ENCODE measurements at regions not wholly inside any gene's neighbourhood (a gene's known extent, or its start where the extent isn't known, plus 50 kb on each side); places are given as distances from the start of the nearest gene placed in this dataset.

DNA sequence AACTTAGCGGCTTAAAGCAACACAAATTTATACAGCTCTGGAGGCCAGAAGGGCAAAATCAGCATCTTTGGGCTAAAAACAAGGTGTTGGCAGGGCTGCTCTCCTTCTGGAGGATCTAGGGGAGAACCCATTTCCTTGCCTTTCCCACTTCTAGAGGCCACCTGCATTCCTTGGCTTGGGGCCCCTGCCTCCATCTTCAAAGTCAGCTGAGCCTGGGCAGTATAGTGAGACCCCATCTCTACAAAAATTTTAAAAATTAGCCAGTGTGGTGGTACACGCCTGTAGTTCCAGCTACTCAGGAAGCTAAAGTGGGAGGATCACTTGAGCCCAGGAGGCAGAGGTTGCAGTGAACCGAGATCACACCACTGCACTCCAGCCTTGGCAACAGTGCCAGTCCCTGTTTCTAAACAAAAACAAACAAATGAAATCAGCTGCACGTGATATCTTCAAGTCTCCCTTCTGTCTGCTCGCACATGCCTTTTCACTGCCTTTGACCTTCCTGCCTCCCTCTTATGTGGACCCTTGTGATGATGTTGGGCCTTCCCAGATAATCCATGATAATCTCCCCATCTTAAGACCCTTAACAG lies 200.6 kb downstream of the ZFP36L2 start:
- Histone ChIP-seq H3K9me2 (ENCODE audit: insufficient read depth) (no peaks in the 10 kb centered on the region), H3K27me3 (ENCODE audit: insufficient read depth) (no peaks in the 10 kb centered on the region), H3K36me3 (ENCODE audit: insufficient read depth) (no peaks in the 10 kb centered on the region), H3K4me3 (no peak overlapping the region), H2AFZ (no peak overlapping the region), H4K20me1 (replicated peaks; ENCODE audit: insufficient read depth) (no peaks in the 10 kb centered on the region), H3K79me2 (replicated peaks; ENCODE audit: insufficient read depth) (no peaks in the 10 kb centered on the region), H3F3A (replicated peaks; ENCODE audit: low read depth) (no peaks in the 10 kb centered on the region), H3K4me2 (no peak overlapping the region), H3K4me1 (ENCODE audit: insufficient read depth) (peaks cover 4% of the 10 kb centered on the region; the same call in 1 of the 2 replicates), H3K27ac (ENCODE audit: low read depth) (no peak overlapping the region)
- Mint-ChIP-seq H3K36me3 (ENCODE audit: low read depth) (peaks cover 10% of the 10 kb centered on the region; the same call in 2 of the 3 replicates), H3K27me3 (ENCODE audit: insufficient read depth, low read depth, poor library complexity) (peaks cover 5% of the 10 kb centered on the region), H3K27ac (no peak overlapping the region), H3K4me1 (peaks cover 11% of the 10 kb centered on the region), H3K4me3 (no peak overlapping the region), H3K9me3 (peaks cover 12% of the 10 kb centered on the region)
- ATAC-seq: no peak
- no peak for DNase-seq (ENCODE audit: low spot score)
- TF ChIP-seq, protein P1, sequence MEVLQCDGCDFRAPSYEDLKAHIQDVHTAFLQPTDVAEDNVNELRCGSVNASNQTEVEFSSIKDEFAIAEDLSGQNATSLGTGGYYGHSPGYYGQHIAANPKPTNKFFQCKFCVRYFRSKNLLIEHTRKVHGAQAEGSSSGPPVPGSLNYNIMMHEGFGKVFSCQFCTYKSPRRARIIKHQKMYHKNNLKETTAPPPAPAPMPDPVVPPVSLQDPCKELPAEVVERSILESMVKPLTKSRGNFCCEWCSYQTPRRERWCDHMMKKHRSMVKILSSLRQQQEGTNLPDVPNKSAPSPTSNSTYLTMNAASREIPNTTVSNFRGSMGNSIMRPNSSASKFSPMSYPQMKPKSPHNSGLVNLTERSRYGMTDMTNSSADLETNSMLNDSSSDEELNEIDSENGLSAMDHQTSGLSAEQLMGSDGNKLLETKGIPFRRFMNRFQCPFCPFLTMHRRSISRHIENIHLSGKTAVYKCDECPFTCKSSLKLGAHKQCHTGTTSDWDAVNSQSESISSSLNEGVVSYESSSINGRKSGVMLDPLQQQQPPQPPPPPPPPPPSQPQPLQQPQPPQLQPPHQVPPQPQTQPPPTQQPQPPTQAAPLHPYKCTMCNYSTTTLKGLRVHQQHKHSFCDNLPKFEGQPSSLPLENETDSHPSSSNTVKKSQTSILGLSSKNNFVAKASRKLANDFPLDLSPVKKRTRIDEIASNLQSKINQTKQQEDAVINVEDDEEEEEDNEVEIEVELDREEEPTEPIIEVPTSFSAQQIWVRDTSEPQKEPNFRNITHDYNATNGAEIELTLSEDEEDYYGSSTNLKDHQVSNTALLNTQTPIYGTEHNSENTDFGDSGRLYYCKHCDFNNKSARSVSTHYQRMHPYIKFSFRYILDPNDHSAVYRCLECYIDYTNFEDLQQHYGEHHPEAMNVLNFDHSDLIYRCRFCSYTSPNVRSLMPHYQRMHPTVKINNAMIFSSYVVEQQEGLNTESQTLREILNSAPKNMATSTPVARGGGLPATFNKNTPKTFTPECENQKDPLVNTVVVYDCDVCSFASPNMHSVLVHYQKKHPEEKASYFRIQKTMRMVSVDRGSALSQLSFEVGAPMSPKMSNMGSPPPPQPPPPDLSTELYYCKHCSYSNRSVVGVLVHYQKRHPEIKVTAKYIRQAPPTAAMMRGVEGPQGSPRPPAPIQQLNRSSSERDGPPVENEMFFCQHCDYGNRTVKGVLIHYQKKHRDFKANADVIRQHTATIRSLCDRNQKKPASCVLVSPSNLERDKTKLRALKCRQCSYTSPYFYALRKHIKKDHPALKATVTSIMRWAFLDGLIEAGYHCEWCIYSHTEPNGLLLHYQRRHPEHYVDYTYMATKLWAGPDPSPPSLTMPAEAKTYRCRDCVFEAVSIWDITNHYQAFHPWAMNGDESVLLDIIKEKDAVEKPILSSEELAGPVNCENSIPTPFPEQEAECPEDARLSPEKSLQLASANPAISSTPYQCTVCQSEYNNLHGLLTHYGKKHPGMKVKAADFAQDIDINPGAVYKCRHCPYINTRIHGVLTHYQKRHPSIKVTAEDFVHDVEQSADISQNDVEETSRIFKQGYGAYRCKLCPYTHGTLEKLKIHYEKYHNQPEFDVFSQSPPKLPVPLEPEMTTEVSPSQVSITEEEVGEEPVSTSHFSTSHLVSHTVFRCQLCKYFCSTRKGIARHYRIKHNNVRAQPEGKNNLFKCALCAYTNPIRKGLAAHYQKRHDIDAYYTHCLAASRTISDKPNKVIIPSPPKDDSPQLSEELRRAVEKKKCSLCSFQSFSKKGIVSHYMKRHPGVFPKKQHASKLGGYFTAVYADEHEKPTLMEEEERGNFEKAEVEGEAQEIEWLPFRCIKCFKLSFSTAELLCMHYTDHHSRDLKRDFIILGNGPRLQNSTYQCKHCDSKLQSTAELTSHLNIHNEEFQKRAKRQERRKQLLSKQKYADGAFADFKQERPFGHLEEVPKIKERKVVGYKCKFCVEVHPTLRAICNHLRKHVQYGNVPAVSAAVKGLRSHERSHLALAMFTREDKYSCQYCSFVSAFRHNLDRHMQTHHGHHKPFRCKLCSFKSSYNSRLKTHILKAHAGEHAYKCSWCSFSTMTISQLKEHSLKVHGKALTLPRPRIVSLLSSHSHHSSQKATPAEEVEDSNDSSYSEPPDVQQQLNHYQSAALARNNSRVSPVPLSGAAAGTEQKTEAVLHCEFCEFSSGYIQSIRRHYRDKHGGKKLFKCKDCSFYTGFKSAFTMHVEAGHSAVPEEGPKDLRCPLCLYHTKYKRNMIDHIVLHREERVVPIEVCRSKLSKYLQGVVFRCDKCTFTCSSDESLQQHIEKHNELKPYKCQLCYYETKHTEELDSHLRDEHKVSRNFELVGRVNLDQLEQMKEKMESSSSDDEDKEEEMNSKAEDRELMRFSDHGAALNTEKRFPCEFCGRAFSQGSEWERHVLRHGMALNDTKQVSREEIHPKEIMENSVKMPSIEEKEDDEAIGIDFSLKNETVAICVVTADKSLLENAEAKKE (CRISPR knock-in tag; IDR thresholded peaks at IDR 0.05): no peak
- TF ChIP-seq, protein P2, sequence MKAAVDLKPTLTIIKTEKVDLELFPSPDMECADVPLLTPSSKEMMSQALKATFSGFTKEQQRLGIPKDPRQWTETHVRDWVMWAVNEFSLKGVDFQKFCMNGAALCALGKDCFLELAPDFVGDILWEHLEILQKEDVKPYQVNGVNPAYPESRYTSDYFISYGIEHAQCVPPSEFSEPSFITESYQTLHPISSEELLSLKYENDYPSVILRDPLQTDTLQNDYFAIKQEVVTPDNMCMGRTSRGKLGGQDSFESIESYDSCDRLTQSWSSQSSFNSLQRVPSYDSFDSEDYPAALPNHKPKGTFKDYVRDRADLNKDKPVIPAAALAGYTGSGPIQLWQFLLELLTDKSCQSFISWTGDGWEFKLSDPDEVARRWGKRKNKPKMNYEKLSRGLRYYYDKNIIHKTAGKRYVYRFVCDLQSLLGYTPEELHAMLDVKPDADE (IDR thresholded peaks at IDR 0.05): no peak
- TF ChIP-seq ZNF114 (CRISPR knock-in tag; IDR thresholded peaks at IDR 0.05): no peak
- TF ChIP-seq, protein P3, sequence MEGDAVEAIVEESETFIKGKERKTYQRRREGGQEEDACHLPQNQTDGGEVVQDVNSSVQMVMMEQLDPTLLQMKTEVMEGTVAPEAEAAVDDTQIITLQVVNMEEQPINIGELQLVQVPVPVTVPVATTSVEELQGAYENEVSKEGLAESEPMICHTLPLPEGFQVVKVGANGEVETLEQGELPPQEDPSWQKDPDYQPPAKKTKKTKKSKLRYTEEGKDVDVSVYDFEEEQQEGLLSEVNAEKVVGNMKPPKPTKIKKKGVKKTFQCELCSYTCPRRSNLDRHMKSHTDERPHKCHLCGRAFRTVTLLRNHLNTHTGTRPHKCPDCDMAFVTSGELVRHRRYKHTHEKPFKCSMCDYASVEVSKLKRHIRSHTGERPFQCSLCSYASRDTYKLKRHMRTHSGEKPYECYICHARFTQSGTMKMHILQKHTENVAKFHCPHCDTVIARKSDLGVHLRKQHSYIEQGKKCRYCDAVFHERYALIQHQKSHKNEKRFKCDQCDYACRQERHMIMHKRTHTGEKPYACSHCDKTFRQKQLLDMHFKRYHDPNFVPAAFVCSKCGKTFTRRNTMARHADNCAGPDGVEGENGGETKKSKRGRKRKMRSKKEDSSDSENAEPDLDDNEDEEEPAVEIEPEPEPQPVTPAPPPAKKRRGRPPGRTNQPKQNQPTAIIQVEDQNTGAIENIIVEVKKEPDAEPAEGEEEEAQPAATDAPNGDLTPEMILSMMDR (conservative IDR thresholded peaks at IDR 0.05; ENCODE audit: low read depth in 2 of 2): no peak
- TF ChIP-seq NANOG (IDR thresholded peaks at IDR 0.05; ENCODE audit: borderline replicate concordance): no peak
- TF ChIP-seq JUNB (IDR thresholded peaks at IDR 0.05; ENCODE audit: unreplicated experiment): no peak
- TF ChIP-seq EZH2 (IDR thresholded peaks at IDR 0.05; ENCODE audit: low read depth, unreplicated experiment): no peak
- no peak for TF ChIP-seq CREB1 (CRISPR knock-in tag; IDR thresholded peaks at IDR 0.05; ENCODE audit: low read depth)
- no peak for TF ChIP-seq POLR2AphosphoS5 (IDR thresholded peaks at IDR 0.05; ENCODE audit: low read depth)
- TF ChIP-seq, protein P4, sequence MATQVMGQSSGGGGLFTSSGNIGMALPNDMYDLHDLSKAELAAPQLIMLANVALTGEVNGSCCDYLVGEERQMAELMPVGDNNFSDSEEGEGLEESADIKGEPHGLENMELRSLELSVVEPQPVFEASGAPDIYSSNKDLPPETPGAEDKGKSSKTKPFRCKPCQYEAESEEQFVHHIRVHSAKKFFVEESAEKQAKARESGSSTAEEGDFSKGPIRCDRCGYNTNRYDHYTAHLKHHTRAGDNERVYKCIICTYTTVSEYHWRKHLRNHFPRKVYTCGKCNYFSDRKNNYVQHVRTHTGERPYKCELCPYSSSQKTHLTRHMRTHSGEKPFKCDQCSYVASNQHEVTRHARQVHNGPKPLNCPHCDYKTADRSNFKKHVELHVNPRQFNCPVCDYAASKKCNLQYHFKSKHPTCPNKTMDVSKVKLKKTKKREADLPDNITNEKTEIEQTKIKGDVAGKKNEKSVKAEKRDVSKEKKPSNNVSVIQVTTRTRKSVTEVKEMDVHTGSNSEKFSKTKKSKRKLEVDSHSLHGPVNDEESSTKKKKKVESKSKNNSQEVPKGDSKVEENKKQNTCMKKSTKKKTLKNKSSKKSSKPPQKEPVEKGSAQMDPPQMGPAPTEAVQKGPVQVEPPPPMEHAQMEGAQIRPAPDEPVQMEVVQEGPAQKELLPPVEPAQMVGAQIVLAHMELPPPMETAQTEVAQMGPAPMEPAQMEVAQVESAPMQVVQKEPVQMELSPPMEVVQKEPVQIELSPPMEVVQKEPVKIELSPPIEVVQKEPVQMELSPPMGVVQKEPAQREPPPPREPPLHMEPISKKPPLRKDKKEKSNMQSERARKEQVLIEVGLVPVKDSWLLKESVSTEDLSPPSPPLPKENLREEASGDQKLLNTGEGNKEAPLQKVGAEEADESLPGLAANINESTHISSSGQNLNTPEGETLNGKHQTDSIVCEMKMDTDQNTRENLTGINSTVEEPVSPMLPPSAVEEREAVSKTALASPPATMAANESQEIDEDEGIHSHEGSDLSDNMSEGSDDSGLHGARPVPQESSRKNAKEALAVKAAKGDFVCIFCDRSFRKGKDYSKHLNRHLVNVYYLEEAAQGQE (IDR thresholded peaks at IDR 0.05; ENCODE audit: unreplicated experiment): no peak
- no peak for TF ChIP-seq ZNF331 (CRISPR knock-in tag; IDR thresholded peaks at IDR 0.05; ENCODE audit: low read depth)
- TF ChIP-seq STAT1 (IDR thresholded peaks at IDR 0.05; ENCODE audit: unreplicated experiment): no peak
- TF ChIP-seq EZH2phosphoT487 (IDR thresholded peaks at IDR 0.05; ENCODE audit: unreplicated experiment): no peak

Data from GM23338 (cell line).